Rectal smooth muscle tissue (tissue), 1 donor: ENCODE measurements at regions not wholly inside any gene's neighbourhood (a gene's known extent, or its start where the extent isn't known, plus 50 kb on each side); places are given as distances from the start of the nearest gene placed in this dataset.

ENCODE experiments used
- H3K27ac ChIP-seq: one replicate; pipeline ENCODE4 v1.7.0; 2013; ENCODE audit warnings: low read depth, low read length, inconsistent platforms
- H3K27me3 ChIP-seq: one replicate; pipeline ENCODE4 v1.7.0; 2013; ENCODE audit warnings: low read length; ENCODE audit not compliant: control insufficient read depth, insufficient read depth
- H3K36me3 ChIP-seq: one replicate; pipeline ENCODE4 v1.7.0; 2013; ENCODE audit warnings: low read length; ENCODE audit not compliant: control insufficient read depth, insufficient read depth
- H3K4me1 ChIP-seq: one replicate; pipeline ENCODE4 v1.7.0; 2013; ENCODE audit warnings: low read length; ENCODE audit not compliant: control insufficient read depth, insufficient read depth
- H3K4me3 ChIP-seq: one replicate; pipeline ENCODE4 v1.7.0; 2013; ENCODE audit warnings: low read length
- H3K9ac ChIP-seq: one replicate; pipeline ENCODE4 v1.7.0; 2013; ENCODE audit warnings: low read length

DNA sequence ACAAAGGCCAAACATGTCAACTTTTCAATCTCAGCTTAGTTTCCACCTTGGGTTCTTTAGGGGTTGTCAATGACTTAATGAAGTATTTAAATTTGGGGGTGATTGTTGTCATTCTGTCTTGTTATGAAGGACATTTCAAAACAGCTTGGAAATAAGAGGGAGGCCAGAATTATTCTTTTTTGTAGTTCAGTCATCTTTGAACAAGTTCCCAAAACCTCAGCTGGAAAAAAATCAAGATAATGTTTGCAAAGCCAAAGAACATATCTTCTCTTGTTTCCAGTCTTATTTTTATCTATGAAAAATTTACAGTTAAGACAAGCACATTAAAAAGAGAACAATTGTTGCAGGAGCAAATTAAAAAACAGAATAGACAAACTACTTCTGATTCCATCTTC lies 612.8 kb downstream of the INSC start:
- Histone ChIP-seq H3K4me1 (no peaks in the 10 kb centered on the region), H3K27me3 (no peaks in the 10 kb centered on the region), H3K9ac (no peak overlapping the region), H3K27ac (no peak overlapping the region), H3K4me3 (no peak overlapping the region), H3K36me3 (no peaks in the 10 kb centered on the region)

DNA sequence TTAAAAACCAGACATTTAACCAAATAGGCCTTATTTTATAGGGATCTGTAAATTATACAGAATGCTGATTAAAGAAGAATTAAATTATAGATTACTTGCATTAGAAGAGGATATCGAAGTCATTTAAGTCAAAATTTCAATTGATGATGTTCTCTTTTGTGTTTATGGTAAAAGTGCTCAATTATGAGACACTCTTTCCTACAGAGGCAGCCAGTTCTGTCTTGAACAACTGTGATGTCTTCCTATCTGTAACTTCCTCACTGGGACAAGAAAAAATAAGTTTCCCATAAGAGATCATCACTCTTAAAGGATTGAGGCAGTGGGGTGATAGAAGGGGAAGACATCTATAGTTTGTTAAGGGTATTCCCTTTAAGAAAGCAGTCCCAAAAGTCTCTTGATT lies 613.5 kb downstream of the INSC start:
- Histone ChIP-seq H3K4me1 (no peaks in the 10 kb centered on the region), H3K27me3 (no peaks in the 10 kb centered on the region), H3K9ac (no peak overlapping the region), H3K36me3 (no peaks in the 10 kb centered on the region), H3K27ac (no peak overlapping the region), H3K4me3 (no peak overlapping the region)

DNA sequence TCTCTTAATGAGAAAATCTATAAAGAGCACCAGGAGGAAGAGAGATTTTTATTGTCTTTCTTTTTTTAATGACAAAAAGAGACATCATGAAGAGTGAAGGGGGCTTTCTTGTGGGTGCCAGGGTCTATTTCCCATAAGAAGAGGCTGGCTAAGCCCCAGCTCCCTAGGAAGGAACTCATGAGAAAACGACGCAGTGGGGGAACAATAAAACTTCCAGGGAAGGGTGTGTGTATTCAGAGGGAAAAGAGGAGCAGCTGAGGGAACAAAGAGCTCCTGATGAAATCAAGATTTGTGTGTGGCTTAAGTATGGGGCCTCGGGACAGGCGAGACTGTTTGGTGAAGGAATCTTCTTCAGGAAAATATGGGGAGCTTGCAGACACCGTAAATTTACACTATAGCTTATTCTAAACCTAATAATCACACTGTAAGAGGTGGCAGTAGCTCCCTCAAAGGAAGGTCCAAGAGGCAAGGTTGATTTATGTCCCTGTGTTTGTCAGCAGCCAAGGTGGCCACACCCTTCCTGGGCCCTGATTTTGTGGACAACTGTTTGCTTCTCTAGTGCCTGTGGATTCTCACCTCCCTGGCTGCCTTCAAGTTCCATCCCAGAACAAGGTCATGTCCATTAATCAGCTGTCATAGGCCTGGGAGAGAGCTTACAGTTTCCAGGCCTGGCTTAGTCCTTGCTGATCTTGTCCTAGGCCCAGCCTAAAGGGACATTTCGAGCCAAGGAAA lies 615.7 kb downstream of the INSC start:
- Histone ChIP-seq H3K4me3 (no peak overlapping the region), H3K36me3 (no peaks in the 10 kb centered on the region), H3K27ac (no peak overlapping the region), H3K27me3 (no peaks in the 10 kb centered on the region), H3K9ac (no peak overlapping the region), H3K4me1 (no peaks in the 10 kb centered on the region)

DNA sequence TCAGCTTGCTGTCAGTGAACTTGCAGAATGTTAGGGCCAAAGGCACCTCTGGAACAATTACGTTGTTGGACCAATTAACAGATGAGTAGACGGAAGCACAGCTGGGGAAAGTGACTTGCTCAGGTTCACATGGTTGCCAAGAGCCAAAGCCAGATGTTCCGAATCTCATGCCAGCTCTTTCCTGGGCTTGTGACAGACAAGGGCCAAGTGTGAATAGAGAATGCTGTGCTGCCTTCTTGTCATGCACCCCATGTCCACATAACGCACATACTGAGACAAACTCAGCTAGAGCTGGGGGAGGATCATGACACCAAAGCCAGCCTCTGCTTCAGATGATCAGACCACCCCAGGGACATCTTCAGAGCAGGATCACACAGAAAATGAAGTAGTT lies 616.3 kb downstream of the INSC start:
- no peaks in the 10 kb centered on the region for H3K36me3 ChIP-seq
- H3K9ac ChIP-seq, result no peak overlapping the region
- H3K27me3 ChIP-seq, result no peaks in the 10 kb centered on the region
- no peak overlapping the region for H3K4me3 ChIP-seq
- H3K4me1 ChIP-seq, result no peaks in the 10 kb centered on the region
- H3K27ac ChIP-seq, result no peak overlapping the region

DNA sequence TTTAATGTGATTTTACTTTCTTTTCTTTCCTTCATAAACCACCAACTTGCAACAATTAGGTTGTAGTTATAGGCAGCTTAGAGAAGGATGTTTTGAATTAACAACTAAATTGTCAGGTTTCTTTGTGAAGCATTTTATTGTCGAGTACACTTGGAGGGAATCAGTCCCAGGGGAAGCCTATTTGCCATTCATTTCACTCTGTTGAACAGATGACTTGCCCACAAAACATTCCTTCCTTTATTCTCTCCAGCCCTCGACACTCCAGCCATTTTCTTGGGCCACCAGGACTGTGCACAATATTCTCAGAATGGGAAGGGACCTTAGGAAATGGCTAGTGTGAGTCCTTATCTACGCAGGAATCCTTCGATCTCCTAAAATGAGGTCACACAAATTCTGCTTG lies 620.6 kb downstream of the SOX6 start:
- H3K36me3 ChIP-seq, result no peaks in the 10 kb centered on the region
- no peaks in the 10 kb centered on the region for H3K4me1 ChIP-seq
- no peak overlapping the region for H3K27ac ChIP-seq
- no peak overlapping the region for H3K9ac ChIP-seq
- H3K4me3 ChIP-seq, result no peak overlapping the region
- H3K27me3 ChIP-seq, result no peaks in the 10 kb centered on the region

DNA sequence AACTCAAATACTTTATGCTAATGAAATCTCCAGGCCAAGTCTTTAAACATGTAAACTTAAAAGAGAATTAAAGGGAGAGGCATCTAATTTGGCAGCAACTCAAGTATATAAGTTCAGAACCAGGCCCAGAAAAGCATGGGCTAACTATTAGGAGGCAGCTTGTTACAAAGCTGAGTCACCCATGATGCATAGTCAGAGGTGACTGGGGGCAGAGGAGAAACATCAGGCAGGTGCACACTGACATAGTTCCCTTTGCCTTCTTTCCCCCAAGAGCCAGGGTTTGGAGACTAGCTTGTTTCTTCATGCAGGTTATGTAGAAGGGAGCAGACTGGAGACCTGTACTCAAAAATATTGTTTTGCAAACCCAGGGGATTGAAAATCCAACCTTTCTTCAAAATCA lies 619.0 kb downstream of the SOX6 start:
- H3K27me3 ChIP-seq, result no peaks in the 10 kb centered on the region
- no peak overlapping the region for H3K4me3 ChIP-seq
- no peak overlapping the region for H3K9ac ChIP-seq
- H3K36me3 ChIP-seq, result no peaks in the 10 kb centered on the region
- H3K27ac ChIP-seq, result no peak overlapping the region
- H3K4me1 ChIP-seq, result no peaks in the 10 kb centered on the region

DNA sequence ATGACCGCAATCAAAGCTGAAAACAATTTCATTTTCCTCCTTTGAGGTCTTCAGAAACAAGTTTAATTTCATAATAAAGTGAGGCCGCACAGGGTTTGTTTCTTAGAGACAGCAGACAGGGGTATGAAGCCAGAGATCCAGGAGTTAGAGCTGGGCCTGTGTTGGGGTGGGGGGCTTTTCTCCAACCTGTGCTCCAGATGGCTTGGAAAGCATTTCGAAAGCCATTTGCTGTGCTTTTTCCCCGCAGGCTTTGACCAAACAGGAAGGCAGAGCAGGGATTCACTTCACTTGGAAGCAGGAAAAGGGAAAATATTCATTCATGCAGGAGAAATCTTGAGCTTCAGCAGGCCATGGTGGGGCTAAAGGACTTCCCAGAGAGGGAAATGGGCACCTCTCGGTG lies 617.4 kb downstream of the SOX6 start:
- Histone ChIP-seq H3K4me3 (no peak overlapping the region), H3K36me3 (no peaks in the 10 kb centered on the region), H3K27me3 (no peaks in the 10 kb centered on the region)

DNA sequence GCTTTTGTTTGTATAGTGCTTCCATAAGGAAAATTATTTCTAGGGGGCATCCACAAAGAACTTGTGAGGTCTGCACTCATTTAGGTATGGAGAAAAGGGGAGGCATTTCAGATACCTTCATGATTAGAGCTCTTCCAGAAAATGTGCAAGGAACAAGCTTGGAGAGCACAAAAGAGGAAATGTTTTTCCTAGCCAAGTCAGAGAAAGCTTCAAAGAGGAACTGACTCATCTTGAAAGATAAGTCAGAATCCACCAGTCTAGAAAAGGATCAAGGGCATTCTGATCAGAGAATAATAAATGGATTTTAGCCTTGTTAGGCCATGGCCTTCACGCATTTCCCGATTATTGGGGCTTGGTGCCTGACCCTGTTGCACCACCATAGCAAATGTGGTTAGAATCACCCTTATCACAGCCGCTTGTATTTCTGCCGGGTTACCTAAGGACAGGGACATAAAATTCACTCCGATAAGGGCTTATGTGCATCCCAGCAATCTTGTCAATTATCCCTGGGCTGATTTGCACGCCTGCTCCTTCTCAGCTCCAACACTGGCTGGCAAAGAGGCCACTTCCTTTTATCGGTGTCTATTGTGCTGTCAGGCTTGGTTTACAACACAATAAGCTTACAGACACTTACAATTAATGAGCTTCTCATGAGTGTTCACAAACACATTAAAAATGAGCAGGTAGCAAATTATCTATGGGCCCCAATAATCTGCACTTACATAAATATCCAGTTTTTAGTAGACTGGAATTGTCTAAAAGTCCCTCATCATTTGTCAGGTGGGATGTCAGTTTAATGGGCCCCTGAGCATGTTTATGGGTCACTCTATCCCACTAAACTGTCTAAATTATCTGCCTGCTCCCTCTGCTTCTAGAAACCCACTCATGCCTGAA lies 613.5 kb downstream of the SOX6 start:
- Histone ChIP-seq H3K27me3 (no peaks in the 10 kb centered on the region), H3K4me1 (no peaks in the 10 kb centered on the region), H3K9ac (no peak overlapping the region), H3K27ac (no peak overlapping the region), H3K4me3 (no peak overlapping the region), H3K36me3 (no peaks in the 10 kb centered on the region)

More for the DNA sequence above, 617.4 kb downstream of the SOX6 start:
- H3K27ac ChIP-seq, result no peak overlapping the region
- H3K9ac ChIP-seq, result no peak overlapping the region
- H3K4me1 ChIP-seq, result no peaks in the 10 kb centered on the region

DNA sequence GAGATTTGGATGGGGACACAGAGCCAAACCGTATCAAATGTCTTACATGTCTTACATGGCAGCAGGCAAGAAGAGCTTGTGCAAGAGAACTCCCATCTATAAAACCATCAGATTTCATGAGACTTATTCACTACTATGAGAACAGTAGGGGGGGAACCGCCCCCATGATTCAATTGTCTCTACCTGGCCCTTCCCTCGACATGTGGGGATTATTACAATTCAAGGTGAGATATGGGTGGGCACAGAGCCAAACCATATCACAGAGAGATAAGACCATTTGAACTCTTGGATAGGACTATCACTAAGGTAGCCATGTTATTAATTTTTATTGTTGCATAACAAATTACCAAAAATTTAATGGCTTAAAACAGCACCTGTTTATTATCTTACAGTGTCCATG lies 611.7 kb downstream of the SOX6 start:
- Histone ChIP-seq H3K4me1 (no peaks in the 10 kb centered on the region), H3K36me3 (no peaks in the 10 kb centered on the region)

DNA sequence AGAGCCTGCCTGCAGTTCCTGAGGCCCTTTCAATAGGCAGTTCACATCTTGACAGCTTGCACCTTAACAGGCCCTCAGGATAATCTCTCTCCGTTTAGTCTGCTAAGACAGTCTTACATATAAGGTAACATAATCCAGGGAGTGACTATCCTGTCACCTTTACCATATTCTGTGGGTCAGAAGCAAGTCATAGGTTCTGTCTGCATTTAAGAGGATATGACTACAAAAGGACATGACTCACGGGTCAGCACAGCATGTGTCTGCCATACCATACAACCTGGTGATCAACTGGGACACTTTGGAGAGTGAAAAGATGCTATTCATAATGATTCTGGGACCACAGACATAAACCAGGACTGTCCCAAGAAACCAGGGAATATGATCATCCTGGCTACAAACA lies 611.1 kb downstream of the SOX6 start:
- Histone ChIP-seq H3K9ac (no peak overlapping the region), H3K4me1 (no peaks in the 10 kb centered on the region), H3K4me3 (no peak overlapping the region), H3K27me3 (no peaks in the 10 kb centered on the region), H3K27ac (no peak overlapping the region), H3K36me3 (no peaks in the 10 kb centered on the region)

More for the DNA sequence above, 611.7 kb downstream of the SOX6 start:
- Histone ChIP-seq H3K9ac (no peak overlapping the region), H3K4me3 (no peak overlapping the region), H3K27ac (no peak overlapping the region), H3K27me3 (no peaks in the 10 kb centered on the region)

DNA sequence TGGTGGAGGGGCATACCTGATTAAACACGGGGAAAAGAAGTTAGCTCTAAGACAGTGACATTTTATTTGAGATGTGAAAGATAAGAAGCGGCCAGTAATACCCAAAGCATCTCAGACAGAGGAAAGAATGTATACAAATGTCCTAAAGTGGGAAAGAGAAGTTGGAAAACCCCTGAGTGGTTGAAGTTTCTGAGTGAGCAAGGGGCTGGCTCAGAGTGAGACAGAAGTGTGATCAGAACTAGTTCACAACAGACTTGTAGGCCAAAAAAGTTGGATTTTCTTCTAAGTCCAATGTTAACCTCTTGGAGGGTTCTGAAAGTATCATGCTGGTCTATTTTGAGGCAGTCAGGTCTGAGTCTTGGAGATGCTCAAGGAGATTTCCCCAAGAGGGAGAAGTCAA lies 608.7 kb downstream of the SOX6 start:
- Histone ChIP-seq H3K4me3 (no peak overlapping the region), H3K27ac (no peak overlapping the region), H3K36me3 (no peaks in the 10 kb centered on the region), H3K9ac (no peak overlapping the region), H3K4me1 (no peaks in the 10 kb centered on the region), H3K27me3 (no peaks in the 10 kb centered on the region)

DNA sequence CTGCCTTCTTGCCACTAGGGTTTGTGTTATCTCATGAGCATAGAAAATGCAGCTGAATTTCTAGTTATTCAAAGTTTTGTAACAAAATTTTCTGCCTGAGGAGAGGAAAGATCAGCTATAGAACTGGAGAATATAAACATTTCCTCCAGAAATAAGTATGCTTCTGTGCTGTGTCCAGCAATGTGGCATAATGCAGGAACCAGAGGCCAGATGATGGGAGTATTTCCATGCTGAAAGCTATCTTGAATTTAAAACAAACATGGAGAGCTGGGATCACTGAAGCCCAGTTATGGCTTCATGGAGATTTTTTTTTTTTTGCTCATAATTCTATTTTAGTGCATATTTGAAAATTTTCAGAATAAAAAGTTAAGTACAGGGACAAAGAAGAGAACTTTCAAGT lies 608.2 kb downstream of the SOX6 start:
- no peaks in the 10 kb centered on the region for H3K4me1 ChIP-seq
- H3K36me3 ChIP-seq, result no peaks in the 10 kb centered on the region
- H3K9ac ChIP-seq, result no peak overlapping the region
- no peaks in the 10 kb centered on the region for H3K27me3 ChIP-seq
- H3K4me3 ChIP-seq, result no peak overlapping the region
- no peak overlapping the region for H3K27ac ChIP-seq

DNA sequence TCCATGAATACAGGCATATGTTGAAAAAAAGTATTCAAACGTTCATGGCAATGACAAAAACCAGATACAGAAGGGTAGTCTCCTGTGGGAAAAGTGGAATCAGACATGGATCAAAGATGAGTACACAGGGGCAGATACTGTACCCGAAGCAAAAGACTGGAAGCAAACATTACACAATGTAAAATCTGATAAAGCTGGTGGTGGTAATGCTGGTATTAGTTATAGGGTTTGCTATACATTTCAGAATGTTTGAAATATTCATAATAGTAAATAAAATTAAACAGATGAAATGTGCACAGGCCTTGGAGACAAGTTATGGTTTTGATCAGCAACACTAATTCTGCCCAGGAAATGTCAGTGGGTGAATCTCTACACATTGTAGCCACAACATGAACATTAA lies 607.6 kb downstream of the SOX6 start:
- Histone ChIP-seq H3K4me1 (no peaks in the 10 kb centered on the region), H3K4me3 (no peak overlapping the region), H3K36me3 (no peaks in the 10 kb centered on the region), H3K27me3 (no peaks in the 10 kb centered on the region), H3K9ac (no peak overlapping the region), H3K27ac (no peak overlapping the region)
